ENCODE measurements at regions not wholly inside any gene's neighbourhood (a gene's known extent, or its start where the extent isn't known, plus 50 kb on each side); places are given as distances from the start of the nearest gene placed in this dataset.
"Not testable (repeated sequence)": the region's sequence is repeated elsewhere in the genome, so short reads cannot be mapped to it uniquely, and the experiment has no call there.

- DNase-seq (ENCODE audit: low read depth): peak; percentile 72
- H3K4me3 ChIP-seq (ENCODE audit: control insufficient read depth, low read depth, low read length): no peak overlapping the region
Observed at GRCh38 chr6:44022296-44022661, 105.0 kb downstream of the MRPL14 start.

GRCh38 chr6:44021589-44022295 is 105.5 kb downstream of the MRPL14 start:
- no peak for TF ChIP-seq CTCF (conservative IDR thresholded peaks at IDR 0.05; ENCODE audit: control insufficient read depth, insufficient read depth, low read depth, low read length)
- DNase-seq (ENCODE audit: low read depth): no peak
- H3K4me3 ChIP-seq (ENCODE audit: control insufficient read depth, low read depth, low read length): no peak overlapping the region

More at GRCh38 chr6:44022296-44022661, 105.0 kb downstream of the MRPL14 start:
- TF ChIP-seq CTCF (conservative IDR thresholded peaks at IDR 0.05; ENCODE audit: control insufficient read depth, insufficient read depth, low read depth, low read length): no peak

GRCh38 chr6:44020664-44021425 is 106.4 kb downstream of the MRPL14 start:
- TF ChIP-seq CTCF (conservative IDR thresholded peaks at IDR 0.05; ENCODE audit: control insufficient read depth, insufficient read depth, low read depth, low read length): no peak
- no peak for DNase-seq (ENCODE audit: low read depth)
- no peak overlapping the region for H3K4me3 ChIP-seq (ENCODE audit: control insufficient read depth, low read depth, low read length)

- peak; percentile 81 for DNase-seq (ENCODE audit: low read depth)
- TF ChIP-seq CTCF (conservative IDR thresholded peaks at IDR 0.05; ENCODE audit: control insufficient read depth, insufficient read depth, low read depth, low read length): no peak
- H3K4me3 ChIP-seq (ENCODE audit: control insufficient read depth, low read depth, low read length): no peak overlapping the region
Observed at GRCh38 chr6:44020148-44020547, 107.1 kb downstream of the MRPL14 start.

GRCh38 chr6:44017307-44017706 is 109.9 kb downstream of the MRPL14 start:
- not testable (repeated sequence) for H3K4me3 ChIP-seq (ENCODE audit: control insufficient read depth, low read depth, low read length); DNase-seq (ENCODE audit: low read depth)

GRCh38 chr6:44016131-44016870 is 111.0 kb downstream of the MRPL14 start:
- no peak overlapping the region for H3K4me3 ChIP-seq (ENCODE audit: control insufficient read depth, low read depth, low read length)
- DNase-seq (ENCODE audit: low read depth): peak; percentile 80
- no peak for TF ChIP-seq CTCF (conservative IDR thresholded peaks at IDR 0.05; ENCODE audit: control insufficient read depth, insufficient read depth, low read depth, low read length)

- no peak for TF ChIP-seq CTCF (conservative IDR thresholded peaks at IDR 0.05; ENCODE audit: control insufficient read depth, insufficient read depth, low read depth, low read length)
- no peak overlapping the region for H3K4me3 ChIP-seq (ENCODE audit: control insufficient read depth, low read depth, low read length)
- peak; percentile 100 for DNase-seq (ENCODE audit: low read depth)
Observed at GRCh38 chr6:44012078-44012493, 115.2 kb downstream of the MRPL14 start.
